Coronary artery (tissue), 2 donors: ENCODE measurements at regions not wholly inside any gene's neighbourhood (a gene's known extent, or its start where the extent isn't known, plus 50 kb on each side); places are given as distances from the start of the nearest gene placed in this dataset.

Experiments used
- DNase-seq: peaks from one replicate; pipeline ENCODE4 v3.0.0-alpha.2; 2017; ENCODE audit warnings: low spot score
- H3K27ac ChIP-seq, 2 donors: fragments of 200-600 bp; sonication (generic); one replicate each; pipeline ENCODE4 v1.5.1; 2016 to 2019
- H3K4me3 ChIP-seq: fragments of 200-600 bp; sonication (generic); 2 replicates; pipeline ENCODE4 v1.5.1; 2016; ENCODE audit warnings: mild to moderate bottlenecking, moderate library complexity
- TF ChIP-seq, protein P1 (sequence below): fragments of 200-600 bp; sonication (generic); IDR thresholded peaks from one replicate; pipeline ENCODE4 v1.5.1; 2019; ENCODE audit warnings: antibody characterized with exemption

DNA sequence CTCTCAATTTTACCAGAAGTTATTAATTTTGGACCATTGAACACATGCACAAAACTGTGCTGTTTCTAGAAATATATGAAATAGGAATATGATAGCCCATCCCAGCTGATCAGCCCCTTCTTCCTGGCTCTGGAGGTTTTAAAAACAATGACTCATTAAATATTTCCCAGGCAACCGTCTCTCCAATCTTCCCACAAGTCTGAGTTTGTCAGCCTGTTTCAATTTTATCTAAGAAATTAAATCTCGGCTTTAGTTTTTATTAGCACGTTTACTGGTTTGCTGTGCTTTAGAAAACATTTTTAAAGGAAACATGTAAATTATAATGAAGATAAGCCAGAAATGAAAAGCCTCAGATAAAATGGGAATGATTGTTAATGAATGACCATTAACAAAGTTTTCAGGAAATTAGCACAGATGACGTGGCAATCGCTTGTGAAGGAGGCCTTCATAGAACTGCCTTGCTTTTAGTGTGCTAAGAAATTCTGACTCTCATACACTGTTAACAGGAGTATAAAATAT is 89.3 kb upstream of the RAP1B start:
- TF ChIP-seq, protein P1, sequence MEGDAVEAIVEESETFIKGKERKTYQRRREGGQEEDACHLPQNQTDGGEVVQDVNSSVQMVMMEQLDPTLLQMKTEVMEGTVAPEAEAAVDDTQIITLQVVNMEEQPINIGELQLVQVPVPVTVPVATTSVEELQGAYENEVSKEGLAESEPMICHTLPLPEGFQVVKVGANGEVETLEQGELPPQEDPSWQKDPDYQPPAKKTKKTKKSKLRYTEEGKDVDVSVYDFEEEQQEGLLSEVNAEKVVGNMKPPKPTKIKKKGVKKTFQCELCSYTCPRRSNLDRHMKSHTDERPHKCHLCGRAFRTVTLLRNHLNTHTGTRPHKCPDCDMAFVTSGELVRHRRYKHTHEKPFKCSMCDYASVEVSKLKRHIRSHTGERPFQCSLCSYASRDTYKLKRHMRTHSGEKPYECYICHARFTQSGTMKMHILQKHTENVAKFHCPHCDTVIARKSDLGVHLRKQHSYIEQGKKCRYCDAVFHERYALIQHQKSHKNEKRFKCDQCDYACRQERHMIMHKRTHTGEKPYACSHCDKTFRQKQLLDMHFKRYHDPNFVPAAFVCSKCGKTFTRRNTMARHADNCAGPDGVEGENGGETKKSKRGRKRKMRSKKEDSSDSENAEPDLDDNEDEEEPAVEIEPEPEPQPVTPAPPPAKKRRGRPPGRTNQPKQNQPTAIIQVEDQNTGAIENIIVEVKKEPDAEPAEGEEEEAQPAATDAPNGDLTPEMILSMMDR, result no peak
- Histone ChIP-seq H3K4me3 (peak overlapping the region; percentile 33), H3K27ac (peak overlapping the region; percentile 54 to 58)
- DNase-seq, result no peak

GRCh38 chr12:68521848-68522502 is 88.7 kb upstream of the RAP1B start:
- DNase-seq, result no peak
- Histone ChIP-seq H3K27ac (peak overlapping the region; percentile 54 to 58), H3K4me3 (peak overlapping the region; percentile 33)
- TF ChIP-seq, protein P1, result no peak

GRCh38 chr12:68529466-68529865 is 81.2 kb upstream of the RAP1B start:
- H3K27ac ChIP-seq, result peak overlapping the region in 1 of 2 donors; percentile 30

GRCh38 chr12:68529869-68530268 is 80.8 kb upstream of the RAP1B start:
- Histone ChIP-seq H3K27ac (peak overlapping the region in 1 of 2 donors; percentile 30), H3K4me3 (no peak overlapping the region)
- DNase-seq, result no peak
- TF ChIP-seq, protein P1, result no peak

More at GRCh38 chr12:68529466-68529865, 81.2 kb upstream of the RAP1B start:
- DNase-seq, result no peak
- TF ChIP-seq, protein P1, result no peak
- no peak overlapping the region for H3K4me3 ChIP-seq

- Histone ChIP-seq H3K27ac (peak overlapping the region; percentile 64 to 65), H3K4me3 (no peak overlapping the region)
- TF ChIP-seq, protein P1, result no peak
- no peak for DNase-seq
These were observed 80.4 kb upstream of the RAP1B start for GRCh38 chr12:68530299-68530698.

DNA sequence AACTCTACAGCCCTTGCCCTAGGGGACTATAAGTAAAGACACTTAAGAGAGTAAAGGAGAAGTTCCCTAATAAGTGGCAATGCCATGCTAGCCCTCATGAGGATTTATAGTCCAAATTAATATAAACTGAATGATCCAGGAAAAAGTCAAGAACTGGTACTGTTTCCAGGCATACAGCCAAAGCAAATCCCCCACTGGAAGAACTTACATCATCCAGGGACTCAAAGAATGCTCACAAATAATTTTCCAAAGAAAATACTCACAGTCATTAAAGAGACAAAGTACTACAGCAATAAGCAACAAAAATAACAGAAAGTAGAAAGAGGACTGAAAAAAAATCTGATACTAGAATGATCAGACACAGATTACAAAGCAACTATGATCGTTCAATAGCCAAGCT is 79.7 kb upstream of the RAP1B start:
- peak overlapping the region; percentile 64 to 65 for H3K27ac ChIP-seq
- H3K4me3 ChIP-seq, result no peak overlapping the region
- DNase-seq, result no peak
- TF ChIP-seq, protein P1, result no peak
